ENCODE measurements at regions not wholly inside any gene's neighbourhood (a gene's known extent, or its start where the extent isn't known, plus 50 kb on each side); places are given as distances from the start of the nearest gene placed in this dataset.

DNA sequence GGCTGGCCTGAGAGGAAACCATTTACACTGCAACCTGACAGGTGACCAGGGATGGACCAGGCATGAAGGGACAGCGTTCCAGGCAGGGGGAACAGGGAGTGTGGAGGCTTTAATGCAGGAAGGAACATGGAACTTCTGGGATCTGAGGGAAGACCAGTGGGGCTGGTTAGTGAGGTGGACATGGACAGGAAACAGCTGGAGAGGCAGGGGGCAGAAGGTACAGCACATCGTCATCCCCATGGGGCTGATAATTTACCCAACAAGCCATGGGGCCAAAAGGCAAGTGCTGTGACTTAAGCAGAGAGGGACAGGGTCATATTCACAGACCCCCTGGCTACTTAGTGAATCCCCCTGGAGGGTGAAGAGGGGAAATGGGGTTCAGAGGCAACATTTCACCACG lies 77.0 kb upstream of the LARS2 start:
- DNase-seq: no peak
- 33% methylated on average over 3 of the region's 3 CpGs for WGBS (ENCODE audit: low lambda C conversion rate)
- Histone ChIP-seq H3K27me3 (ENCODE audit: insufficient read depth) (no peaks in the 10 kb centered on the region; the same call in 1 of the 2 replicates), H3K36me3 (replicated peaks in 1 of 2; ENCODE audit: control insufficient read depth in 1 of 2, insufficient read depth in 2 of 2, low read length in 1 of 2) (no peaks in the 10 kb centered on the region), H3K79me2 (ENCODE audit: insufficient read depth) (no peaks in the 10 kb centered on the region), H3K9me2 (no peaks in the 10 kb centered on the region), H3K4me3 (ENCODE audit: low read depth in 2 of 2, low read length in 1 of 2) (no peak overlapping the region), H2AFZ (ENCODE audit: low read depth) (no peak overlapping the region), H3K4me2 (no peak overlapping the region), H3K9ac (no peak overlapping the region), H3K27ac (ENCODE audit: low read depth in 2 of 2, low read length in 1 of 2) (no peak overlapping the region), H3K9me3 (no peaks in the 10 kb centered on the region), H4K20me1 (ENCODE audit: insufficient read depth) (no peaks in the 10 kb centered on the region), H3F3A (replicated peaks; ENCODE audit: insufficient read depth) (no peaks in the 10 kb centered on the region), H3K4me1 (ENCODE audit: control insufficient read depth in 1 of 2, insufficient read depth in 2 of 2, low read depth in 1 of 2, low read length in 1 of 2) (peaks cover 0 to 2% of the 10 kb centered on the region in 2 experiments; a peak in 1 of 4 replicates)
- ChIA-PET POLR2A (no interaction called here), CTCF (no interaction called here)
- TF ChIP-seq POLR2AphosphoS5 (IDR thresholded peaks at IDR 0.05; ENCODE audit: low read depth, low read length) (no peak), YY1 (IDR thresholded peaks at IDR 0.05; ENCODE audit: low read depth) (no peak), RCOR1 (IDR thresholded peaks at IDR 0.05; ENCODE audit: low read length) (no peak), TCF12 (IDR thresholded peaks at IDR 0.05) (no peak), FOXJ3 (CRISPR knock-in tag; IDR thresholded peaks at IDR 0.05) (no peak), MEF2A (IDR thresholded peaks at IDR 0.05; ENCODE audit: borderline replicate concordance, low read depth) (no peak), NFIC (IDR thresholded peaks at IDR 0.05; ENCODE audit: borderline replicate concordance) (no peak), SMC3 (IDR thresholded peaks at IDR 0.05; ENCODE audit: low read depth, low read length) (no peak), CTCF (IDR thresholded peaks at IDR 0.05) (no peak), MXI1 (IDR thresholded peaks at IDR 0.05; ENCODE audit: low read depth, low read length) (no peak), ELF1 (IDR thresholded peaks at IDR 0.05) (no peak), TAF1 (IDR thresholded peaks at IDR 0.05; ENCODE audit: borderline replicate concordance, low read depth, low read length) (no peak), EZH2phosphoT487 (IDR thresholded peaks at IDR 0.05; ENCODE audit: borderline replicate concordance, low read depth) (no peak)
- TF ChIP-seq, protein P1, sequence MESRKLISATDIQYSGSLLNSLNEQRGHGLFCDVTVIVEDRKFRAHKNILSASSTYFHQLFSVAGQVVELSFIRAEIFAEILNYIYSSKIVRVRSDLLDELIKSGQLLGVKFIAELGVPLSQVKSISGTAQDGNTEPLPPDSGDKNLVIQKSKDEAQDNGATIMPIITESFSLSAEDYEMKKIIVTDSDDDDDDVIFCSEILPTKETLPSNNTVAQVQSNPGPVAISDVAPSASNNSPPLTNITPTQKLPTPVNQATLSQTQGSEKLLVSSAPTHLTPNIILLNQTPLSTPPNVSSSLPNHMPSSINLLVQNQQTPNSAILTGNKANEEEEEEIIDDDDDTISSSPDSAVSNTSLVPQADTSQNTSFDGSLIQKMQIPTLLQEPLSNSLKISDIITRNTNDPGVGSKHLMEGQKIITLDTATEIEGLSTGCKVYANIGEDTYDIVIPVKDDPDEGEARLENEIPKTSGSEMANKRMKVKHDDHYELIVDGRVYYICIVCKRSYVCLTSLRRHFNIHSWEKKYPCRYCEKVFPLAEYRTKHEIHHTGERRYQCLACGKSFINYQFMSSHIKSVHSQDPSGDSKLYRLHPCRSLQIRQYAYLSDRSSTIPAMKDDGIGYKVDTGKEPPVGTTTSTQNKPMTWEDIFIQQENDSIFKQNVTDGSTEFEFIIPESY (IDR thresholded peaks at IDR 0.05; ENCODE audit: borderline replicate concordance, low read depth): no peak
- TF ChIP-seq, protein P2, sequence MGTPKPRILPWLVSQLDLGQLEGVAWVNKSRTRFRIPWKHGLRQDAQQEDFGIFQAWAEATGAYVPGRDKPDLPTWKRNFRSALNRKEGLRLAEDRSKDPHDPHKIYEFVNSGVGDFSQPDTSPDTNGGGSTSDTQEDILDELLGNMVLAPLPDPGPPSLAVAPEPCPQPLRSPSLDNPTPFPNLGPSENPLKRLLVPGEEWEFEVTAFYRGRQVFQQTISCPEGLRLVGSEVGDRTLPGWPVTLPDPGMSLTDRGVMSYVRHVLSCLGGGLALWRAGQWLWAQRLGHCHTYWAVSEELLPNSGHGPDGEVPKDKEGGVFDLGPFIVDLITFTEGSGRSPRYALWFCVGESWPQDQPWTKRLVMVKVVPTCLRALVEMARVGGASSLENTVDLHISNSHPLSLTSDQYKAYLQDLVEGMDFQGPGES (IDR thresholded peaks at IDR 0.05; ENCODE audit: low read depth, low read length): no peak
